H1 (cell line): ENCODE measurements at regions not wholly inside any gene's neighbourhood (a gene's known extent, or its start where the extent isn't known, plus 50 kb on each side); places are given as distances from the start of the nearest gene placed in this dataset.

Experiments
- BRCA1 ChIP-seq: IDR thresholded peaks from 2 replicates; pipeline ENCODE4 v1.6.1; 2012; ENCODE audit warnings: low read depth, low read length, improper control_type of control experiment
- CEBPB ChIP-seq: IDR thresholded peaks from 2 replicates; pipeline ENCODE4 v1.6.1; 2012; ENCODE audit warnings: low read depth, low read length
- CTBP2 ChIP-seq: IDR thresholded peaks from 2 replicates; pipeline ENCODE4 v1.7.0; 2011; ENCODE audit warnings: borderline replicate concordance, mild to moderate bottlenecking, moderate library complexity, mixed read lengths, low read length; ENCODE audit not compliant: insufficient read depth, insufficient read length
- PHF8 ChIP-seq: fragments of 200-600 bp; sonication (generic); conservative IDR thresholded peaks from 2 replicates; pipeline ENCODE4 v1.7.1; 2012; ENCODE audit warnings: low read depth, mild to moderate bottlenecking, inconsistent platforms, low read length, moderate library complexity
- POU5F1 ChIP-seq: IDR thresholded peaks from 2 replicates; pipeline ENCODE4 v1.6.1; 2011; ENCODE audit warnings: low read depth, mild to moderate bottlenecking, low read length, moderate library complexity
- RAD21 ChIP-seq, 2 experiments: IDR thresholded peaks in 1 of 2; conservative IDR thresholded peaks in 1 of 2; 2 replicates each; pipeline ENCODE4 v1.6.1; 2011; ENCODE audit warnings: low read depth in 2 of 2, low read length in 2 of 2, improper control_type of control experiment in 1 of 2, inconsistent platforms in 1 of 2, mild to moderate bottlenecking in 1 of 2, moderate library complexity in 1 of 2
- RBBP5 ChIP-seq: IDR thresholded peaks from 2 replicates; pipeline ENCODE4 v1.7.1; 2012; ENCODE audit warnings: low read depth, mild to moderate bottlenecking, inconsistent platforms, low read length, moderate library complexity, borderline replicate concordance
- TF ChIP-seq, protein P1 (sequence below): IDR thresholded peaks from 2 replicates; pipeline ENCODE4 v1.6.1; 2012; ENCODE audit warnings: inconsistent platforms

DNA sequence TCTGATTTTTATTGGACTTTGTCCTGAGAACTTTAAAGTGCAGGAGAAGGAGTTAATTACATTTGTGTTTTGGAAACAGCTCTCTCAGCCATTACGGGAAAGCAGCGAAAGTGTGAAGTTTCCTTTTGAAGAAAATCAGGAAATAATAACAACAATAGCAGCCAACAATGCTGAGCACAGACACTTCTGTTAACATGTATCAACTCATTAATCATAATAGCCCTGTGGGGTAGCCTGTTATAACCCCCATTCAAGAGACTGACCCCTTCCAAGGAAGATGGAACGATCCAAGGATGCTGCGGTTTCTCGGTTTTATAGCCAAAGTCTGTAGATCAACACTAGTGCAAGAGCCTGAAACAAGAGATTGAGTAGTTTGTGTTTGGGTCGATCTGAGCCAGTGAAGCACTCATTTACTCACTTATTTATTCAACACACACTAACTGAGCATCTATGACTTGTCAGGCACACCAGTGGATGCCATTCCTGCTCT lies 195.5 kb downstream of the DRD1 start (continued):
- TF ChIP-seq RAD21 (IDR thresholded peaks at IDR 0.05 in 1 of 2, conservative IDR thresholded peaks at IDR 0.05 in 1 of 2; ENCODE audit: low read depth in 2 of 2, low read length in 2 of 2) (no peak), BRCA1 (no peak), POU5F1 (no peak), PHF8 (no peak), CTBP2 (no peak), RBBP5 (no peak), CEBPB (no peak)
- TF ChIP-seq, protein P1, sequence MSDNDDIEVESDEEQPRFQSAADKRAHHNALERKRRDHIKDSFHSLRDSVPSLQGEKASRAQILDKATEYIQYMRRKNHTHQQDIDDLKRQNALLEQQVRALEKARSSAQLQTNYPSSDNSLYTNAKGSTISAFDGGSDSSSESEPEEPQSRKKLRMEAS: no peak
